ENCODE measurements at regions not wholly inside any gene's neighbourhood (a gene's known extent, or its start where the extent isn't known, plus 50 kb on each side); places are given as distances from the start of the nearest gene placed in this dataset.
A peak's percentile ranks its signal among the peaks of the same experiment; 100 is the strongest.

GRCh38 chr20:60913298-60913697 is 338.8 kb upstream of the CDH4 start:
- Mint-ChIP-seq H3K4me3 (no peak overlapping the region), H3K36me3 (ENCODE audit: low read depth) (no peaks in the 10 kb centered on the region), H3K9me3 (peaks cover 9% of the 10 kb centered on the region), H3K4me1 (ENCODE audit: low read depth) (no peaks in the 10 kb centered on the region), H3K27me3 (no peaks in the 10 kb centered on the region), H3K27ac (no peak overlapping the region)
- no peak for DNase-seq

GRCh38 chr20:60921022-60921622 is 330.9 kb upstream of the CDH4 start:
- no peaks in the 10 kb centered on the region for H3K36me3 Mint-ChIP-seq (ENCODE audit: low read depth)
- no peak overlapping the region for H3K27ac Mint-ChIP-seq

GRCh38 chr20:60926831-60927230 is 325.2 kb upstream of the CDH4 start:
- no peak for DNase-seq
- Mint-ChIP-seq H3K9me3 (no peaks in the 10 kb centered on the region), H3K4me1 (ENCODE audit: low read depth) (no peaks in the 10 kb centered on the region), H3K36me3 (ENCODE audit: low read depth) (no peaks in the 10 kb centered on the region), H3K27me3 (peaks cover 8% of the 10 kb centered on the region), H3K27ac (no peak overlapping the region), H3K4me3 (no peak overlapping the region)

More at GRCh38 chr20:60921022-60921622, 330.9 kb upstream of the CDH4 start:
- Mint-ChIP-seq H3K4me1 (ENCODE audit: low read depth) (no peaks in the 10 kb centered on the region), H3K4me3 (no peak overlapping the region), H3K9me3 (peaks cover 3% of the 10 kb centered on the region), H3K27me3 (no peaks in the 10 kb centered on the region)
- peak; percentile 32 for DNase-seq

- Mint-ChIP-seq H3K27me3 (peaks cover 8% of the 10 kb centered on the region), H3K4me3 (no peak overlapping the region), H3K27ac (no peak overlapping the region), H3K9me3 (no peaks in the 10 kb centered on the region), H3K4me1 (ENCODE audit: low read depth) (no peaks in the 10 kb centered on the region), H3K36me3 (ENCODE audit: low read depth) (no peaks in the 10 kb centered on the region)
- no peak for DNase-seq
Observed at GRCh38 chr20:60928341-60928740, 323.7 kb upstream of the CDH4 start.

GRCh38 chr20:60930023-60930790 is 321.9 kb upstream of the CDH4 start:
- Mint-ChIP-seq H3K4me1 (ENCODE audit: low read depth) (no peaks in the 10 kb centered on the region), H3K4me3 (no peak overlapping the region), H3K36me3 (ENCODE audit: low read depth) (no peaks in the 10 kb centered on the region), H3K27ac (no peak overlapping the region), H3K27me3 (peaks cover 8% of the 10 kb centered on the region), H3K9me3 (no peaks in the 10 kb centered on the region)
- DNase-seq, result no peak

- Mint-ChIP-seq H3K27me3 (peaks cover 8% of the 10 kb centered on the region), H3K9me3 (no peaks in the 10 kb centered on the region), H3K4me1 (ENCODE audit: low read depth) (no peaks in the 10 kb centered on the region), H3K4me3 (no peak overlapping the region), H3K27ac (no peak overlapping the region), H3K36me3 (ENCODE audit: low read depth) (no peaks in the 10 kb centered on the region)
- no peak for DNase-seq
Observed at GRCh38 chr20:60931696-60932095, 320.4 kb upstream of the CDH4 start.

- no peaks in the 10 kb centered on the region for H3K4me1 Mint-ChIP-seq (ENCODE audit: low read depth)
Observed at GRCh38 chr20:60934724-60935123, 317.3 kb upstream of the CDH4 start.

GRCh38 chr20:60935971-60936370 is 316.1 kb upstream of the CDH4 start:
- no peak overlapping the region for H3K27ac Mint-ChIP-seq

More at GRCh38 chr20:60934724-60935123, 317.3 kb upstream of the CDH4 start:
- no peaks in the 10 kb centered on the region for H3K36me3 Mint-ChIP-seq (ENCODE audit: low read depth)
- H3K9me3 Mint-ChIP-seq, result no peaks in the 10 kb centered on the region
- no peak for DNase-seq
- H3K27me3 Mint-ChIP-seq, result peaks cover 8% of the 10 kb centered on the region
- H3K4me3 Mint-ChIP-seq, result no peak overlapping the region
- H3K27ac Mint-ChIP-seq, result no peak overlapping the region

GRCh38 chr20:60937585-60937984 is 314.5 kb upstream of the CDH4 start:
- no peak overlapping the region for H3K4me3 Mint-ChIP-seq
- H3K27ac Mint-ChIP-seq, result no peak overlapping the region
- DNase-seq, result no peak
- no peaks in the 10 kb centered on the region for H3K36me3 Mint-ChIP-seq (ENCODE audit: low read depth)
- H3K27me3 Mint-ChIP-seq, result no peaks in the 10 kb centered on the region
- no peaks in the 10 kb centered on the region for H3K9me3 Mint-ChIP-seq
- no peaks in the 10 kb centered on the region for H3K4me1 Mint-ChIP-seq (ENCODE audit: low read depth)

More at GRCh38 chr20:60935971-60936370, 316.1 kb upstream of the CDH4 start:
- Mint-ChIP-seq H3K27me3 (peaks cover 4% of the 10 kb centered on the region), H3K36me3 (ENCODE audit: low read depth) (no peaks in the 10 kb centered on the region), H3K9me3 (no peaks in the 10 kb centered on the region), H3K4me3 (no peak overlapping the region), H3K4me1 (ENCODE audit: low read depth) (no peaks in the 10 kb centered on the region)
- DNase-seq, result no peak

- no peaks in the 10 kb centered on the region for H3K9me3 Mint-ChIP-seq
- DNase-seq, result no peak
- no peak overlapping the region for H3K4me3 Mint-ChIP-seq
- no peaks in the 10 kb centered on the region for H3K4me1 Mint-ChIP-seq (ENCODE audit: low read depth)
- H3K36me3 Mint-ChIP-seq (ENCODE audit: low read depth), result no peaks in the 10 kb centered on the region
- H3K27me3 Mint-ChIP-seq, result peaks cover 2% of the 10 kb centered on the region
- no peak overlapping the region for H3K27ac Mint-ChIP-seq
Observed at GRCh38 chr20:60941379-60941778, 310.7 kb upstream of the CDH4 start.

GRCh38 chr20:60947819-60948218 is 304.2 kb upstream of the CDH4 start:
- DNase-seq, result no peak
- no peaks in the 10 kb centered on the region for H3K36me3 Mint-ChIP-seq (ENCODE audit: low read depth)
- H3K27ac Mint-ChIP-seq, result no peak overlapping the region
- H3K4me3 Mint-ChIP-seq, result no peak overlapping the region
- H3K9me3 Mint-ChIP-seq, result no peaks in the 10 kb centered on the region
- H3K27me3 Mint-ChIP-seq, result peaks cover 2% of the 10 kb centered on the region
- H3K4me1 Mint-ChIP-seq (ENCODE audit: low read depth), result no peaks in the 10 kb centered on the region

GRCh38 chr20:60948224-60948623 is 303.8 kb upstream of the CDH4 start:
- Mint-ChIP-seq H3K36me3 (ENCODE audit: low read depth) (no peaks in the 10 kb centered on the region), H3K4me1 (ENCODE audit: low read depth) (no peaks in the 10 kb centered on the region), H3K27ac (no peak overlapping the region), H3K27me3 (peaks cover 2% of the 10 kb centered on the region), H3K9me3 (no peaks in the 10 kb centered on the region), H3K4me3 (no peak overlapping the region)
- DNase-seq, result no peak

- DNase-seq, result no peak
- no peak overlapping the region for H3K27ac Mint-ChIP-seq
- no peaks in the 10 kb centered on the region for H3K36me3 Mint-ChIP-seq (ENCODE audit: low read depth)
- no peaks in the 10 kb centered on the region for H3K4me1 Mint-ChIP-seq (ENCODE audit: low read depth)
- H3K4me3 Mint-ChIP-seq, result no peak overlapping the region
- H3K9me3 Mint-ChIP-seq, result no peaks in the 10 kb centered on the region
- no peaks in the 10 kb centered on the region for H3K27me3 Mint-ChIP-seq
Observed at GRCh38 chr20:60950561-60950960, 301.5 kb upstream of the CDH4 start.

GRCh38 chr20:60950974-60951373 is 301.1 kb upstream of the CDH4 start:
- no peaks in the 10 kb centered on the region for H3K27me3 Mint-ChIP-seq
- no peak overlapping the region for H3K4me3 Mint-ChIP-seq
- no peak overlapping the region for H3K27ac Mint-ChIP-seq

GRCh38 chr20:60952861-60953260 is 299.2 kb upstream of the CDH4 start:
- no peak overlapping the region for H3K27ac Mint-ChIP-seq
- H3K36me3 Mint-ChIP-seq (ENCODE audit: low read depth), result no peaks in the 10 kb centered on the region
- DNase-seq, result no peak
- no peaks in the 10 kb centered on the region for H3K27me3 Mint-ChIP-seq
- H3K4me1 Mint-ChIP-seq (ENCODE audit: low read depth), result no peaks in the 10 kb centered on the region
- H3K4me3 Mint-ChIP-seq, result no peak overlapping the region
- no peaks in the 10 kb centered on the region for H3K9me3 Mint-ChIP-seq

More at GRCh38 chr20:60950974-60951373, 301.1 kb upstream of the CDH4 start:
- H3K36me3 Mint-ChIP-seq (ENCODE audit: low read depth), result no peaks in the 10 kb centered on the region
- H3K9me3 Mint-ChIP-seq, result no peaks in the 10 kb centered on the region
- DNase-seq, result no peak
- no peaks in the 10 kb centered on the region for H3K4me1 Mint-ChIP-seq (ENCODE audit: low read depth)
